DND-41 (cell line): ENCODE measurements at regions not wholly inside any gene's neighbourhood (a gene's known extent, or its start where the extent isn't known, plus 50 kb on each side); places are given as distances from the start of the nearest gene placed in this dataset.

Experiments used
- ATAC-seq: fragments of 200-7000 bp; cut with Tn5 transposase; 3 replicates; pipeline ENCODE4 v1.9.1; 2021; ENCODE audit warnings: low read depth; ENCODE audit not compliant: insufficient read depth
- DNase-seq: peaks from one replicate; pipeline ENCODE4 v3.0.0-alpha.2; 2020
- H2AFZ ChIP-seq: 2 replicates; pipeline ENCODE4 v1.6.0; 2012; ENCODE audit warnings: low read depth, low read length
- H3K27ac ChIP-seq: 2 replicates; pipeline ENCODE4 v1.5.1; 2012; ENCODE audit warnings: low read length, inconsistent platforms
- H3K27me3 ChIP-seq: fragments of 200-600 bp; sonication (generic); 2 replicates; pipeline ENCODE4 v1.6.0; 2012; ENCODE audit warnings: low read length, mild to moderate bottlenecking, inconsistent platforms; ENCODE audit not compliant: insufficient read depth, poor library complexity
- H3K36me3 ChIP-seq: 2 replicates; pipeline ENCODE4 v1.5.1; 2012; ENCODE audit warnings: low read length, inconsistent platforms; ENCODE audit not compliant: insufficient read depth
- H3K4me1 ChIP-seq: 2 replicates; pipeline ENCODE4 v1.5.1; 2012; ENCODE audit warnings: mild to moderate bottlenecking, low read length; ENCODE audit not compliant: insufficient read depth
- H3K4me2 ChIP-seq: 2 replicates; pipeline ENCODE4 v1.6.0; 2012; ENCODE audit warnings: mild to moderate bottlenecking, moderate library complexity, low read length, inconsistent platforms; ENCODE audit not compliant: insufficient read depth
- H3K4me3 ChIP-seq, 2 experiments: fragments of 200-600 bp in 1 of 2; shearing (Covaris generic) in 1 of 2; 2 replicates each; pipeline ENCODE4 v1.5.1; 2012 to 2016; ENCODE audit warnings: inconsistent platforms in 2 of 2, low read length in 2 of 2, mild to moderate bottlenecking in 2 of 2, low read depth in 1 of 2, moderate library complexity in 1 of 2
- H3K79me2 ChIP-seq: 2 replicates; pipeline ENCODE4 v1.6.0; 2012; ENCODE audit warnings: low read length, inconsistent platforms; ENCODE audit not compliant: insufficient read depth
- H3K9ac ChIP-seq: 2 replicates; pipeline ENCODE4 v1.6.0; 2012; ENCODE audit warnings: low read depth, mild to moderate bottlenecking, inconsistent platforms, low read length, moderate library complexity
- H3K9me3 ChIP-seq: 2 replicates; pipeline ENCODE4 v1.5.1; 2012; ENCODE audit warnings: low read length, moderate library complexity, mild to moderate bottlenecking, inconsistent platforms; ENCODE audit not compliant: insufficient read depth, severe bottlenecking
- H4K20me1 ChIP-seq: 2 replicates; pipeline ENCODE4 v1.6.0; 2012; ENCODE audit warnings: low read length; ENCODE audit not compliant: insufficient read depth
- CTCF ChIP-seq: IDR thresholded peaks from 2 replicates; pipeline ENCODE4 v1.5.1; 2012; ENCODE audit warnings: borderline replicate concordance, low read length, moderate library complexity, mild to moderate bottlenecking; ENCODE audit not compliant: poor library complexity, severe bottlenecking; ENCODE audit errors: extremely low read depth
- EZH2 ChIP-seq: IDR thresholded peaks from 3 replicates; pipeline ENCODE4 v1.6.1; 2012; ENCODE audit warnings: borderline replicate concordance, low read depth, mild to moderate bottlenecking, moderate library complexity, low read length, inconsistent platforms; ENCODE audit not compliant: severe bottlenecking

GRCh38 chr9:75830303-75830702 lies 60.2 kb upstream of the PCSK5 start:
- Histone ChIP-seq H3K9ac (no peak overlapping the region), H3K27me3 (no peaks in the 10 kb centered on the region), H3K9me3 (no peaks in the 10 kb centered on the region), H3K4me2 (no peak overlapping the region), H3K36me3 (no peaks in the 10 kb centered on the region), H3K79me2 (no peaks in the 10 kb centered on the region), H3K4me1 (no peaks in the 10 kb centered on the region), H3K4me3 (no peak overlapping the region), H3K27ac (no peak overlapping the region), H4K20me1 (no peaks in the 10 kb centered on the region), H2AFZ (no peak overlapping the region)
- TF ChIP-seq CTCF: no peak
- TF ChIP-seq EZH2: no peak
- ATAC-seq (no peak), DNase-seq (no peak)

- H3K4me2 ChIP-seq: no peak overlapping the region
- no peak for TF ChIP-seq EZH2
- TF ChIP-seq CTCF: no peak
- H2AFZ ChIP-seq: no peak overlapping the region
- H3K27me3 ChIP-seq: no peaks in the 10 kb centered on the region
- H3K9ac ChIP-seq: no peak overlapping the region
- H3K4me3 ChIP-seq: no peak overlapping the region
- no peaks in the 10 kb centered on the region for H3K9me3 ChIP-seq
- no peak overlapping the region for H3K27ac ChIP-seq
- no peaks in the 10 kb centered on the region for H3K36me3 ChIP-seq
- H4K20me1 ChIP-seq: no peaks in the 10 kb centered on the region
- no peak for DNase-seq
- no peaks in the 10 kb centered on the region for H3K4me1 ChIP-seq
- ATAC-seq: no peak
- no peaks in the 10 kb centered on the region for H3K79me2 ChIP-seq
These were observed 56.7 kb upstream of the PCSK5 start for GRCh38 chr9:75833778-75834177.

GRCh38 chr9:75834878-75835277 lies 55.6 kb upstream of the PCSK5 start:
- ATAC-seq (no peak), DNase-seq (no peak)
- Histone ChIP-seq H3K36me3 (no peaks in the 10 kb centered on the region), H2AFZ (no peak overlapping the region), H3K4me2 (no peak overlapping the region), H3K79me2 (no peaks in the 10 kb centered on the region), H3K4me3 (no peak overlapping the region), H3K4me1 (no peaks in the 10 kb centered on the region), H3K27me3 (no peaks in the 10 kb centered on the region), H4K20me1 (no peaks in the 10 kb centered on the region), H3K9ac (no peak overlapping the region), H3K27ac (no peak overlapping the region), H3K9me3 (no peaks in the 10 kb centered on the region)
- TF ChIP-seq EZH2 (no peak), CTCF (no peak)
